Neural cell (in vitro differentiated cells): ENCODE measurements at regions not wholly inside any gene's neighbourhood (a gene's known extent, or its start where the extent isn't known, plus 50 kb on each side); places are given as distances from the start of the nearest gene placed in this dataset.

Source experiments
- H2AFZ ChIP-seq: fragments of 200-600, 300-800 bp; sonication (generic), shearing (Covaris generic); 2 replicates; pipeline ENCODE4 v1.6.0; 2014; ENCODE audit warnings: low read depth, mild to moderate bottlenecking, antibody characterized with exemption, low read length, moderate library complexity
- H3F3A ChIP-seq: fragments of 200-600 bp; shearing (Covaris generic); 2 replicates; pipeline ENCODE4 v1.6.1; 2016; ENCODE audit warnings: mild to moderate bottlenecking, moderate library complexity, mixed read lengths, antibody characterized with exemption, low read length; ENCODE audit not compliant: insufficient read depth, poor library complexity, severe bottlenecking
- H3K27ac ChIP-seq: fragments of 200-600, 300-800 bp; sonication (generic), shearing (Covaris generic); 2 replicates; pipeline ENCODE4 v1.5.1; 2014; ENCODE audit warnings: mild to moderate bottlenecking, low read length, moderate library complexity
- H3K27me3 ChIP-seq: fragments of 300-800, 200-600 bp; sonication (generic), shearing (Covaris generic); 2 replicates; pipeline ENCODE4 v1.6.0; 2014; ENCODE audit warnings: mild to moderate bottlenecking, low read depth, low read length, moderate library complexity; ENCODE audit not compliant: insufficient read depth
- H3K36me3 ChIP-seq: fragments of 300-800, 200-600 bp; sonication (generic), shearing (Covaris generic); 2 replicates; pipeline ENCODE4 v1.5.1; 2014; ENCODE audit warnings: mild to moderate bottlenecking, antibody characterized with exemption, low read length, moderate library complexity; ENCODE audit not compliant: insufficient read depth
- H3K4me2 ChIP-seq: fragments of 300-800, 200-600 bp; sonication (generic), shearing (Covaris generic); 2 replicates; pipeline ENCODE4 v1.6.0; 2014; ENCODE audit warnings: mild to moderate bottlenecking, low read length
- H3K4me3 ChIP-seq: fragments of 300-800, 200-600 bp; sonication (generic), shearing (Covaris generic); 2 replicates; pipeline ENCODE4 v1.5.1; 2014; ENCODE audit warnings: mild to moderate bottlenecking, low read length, moderate library complexity
- H3K79me2 ChIP-seq: fragments of 200-600 bp; shearing (Covaris generic); replicated peaks from 2 replicates; pipeline ENCODE4 v1.6.0; 2014; ENCODE audit warnings: mild to moderate bottlenecking, low read length, moderate library complexity; ENCODE audit not compliant: insufficient read depth
- H3K9ac ChIP-seq: fragments of 300-800, 200-600 bp; sonication (generic), shearing (Covaris generic); 2 replicates; pipeline ENCODE4 v1.6.1; 2016; ENCODE audit warnings: mild to moderate bottlenecking, low read length, mixed read lengths
- H3K9me2 ChIP-seq: fragments of 200-600 bp; shearing (Covaris generic); 2 replicates; pipeline ENCODE4 v1.6.1; 2016; ENCODE audit warnings: mild to moderate bottlenecking, low read length, mixed read lengths; ENCODE audit not compliant: insufficient read depth
- H3K9me3 ChIP-seq: fragments of 200-600, 300-800 bp; sonication (generic), shearing (Covaris generic); 2 replicates; pipeline ENCODE4 v1.6.1; 2016; ENCODE audit warnings: mild to moderate bottlenecking, mixed run types, low read length, moderate library complexity, mixed read lengths
- H4K20me1 ChIP-seq: fragments of 200-600 bp; shearing (Covaris generic); 2 replicates; pipeline ENCODE4 v1.6.1; 2016; ENCODE audit warnings: mild to moderate bottlenecking, mixed run types; ENCODE audit not compliant: insufficient read depth
- EP300 ChIP-seq: fragments of 450-650 bp; conservative IDR thresholded peaks from 2 replicates; pipeline ENCODE4 v1.6.1; 2014; ENCODE audit warnings: antibody characterized with exemption, mild to moderate bottlenecking, moderate library complexity; ENCODE audit not compliant: poor library complexity, severe bottlenecking
- EZH2 ChIP-seq: fragments of 200-600, 300-800 bp; shearing (Covaris generic), sonication (generic); IDR thresholded peaks from 2 replicates; pipeline ENCODE4 v1.6.1; 2014; ENCODE audit warnings: antibody characterized with exemption, low read length, borderline replicate concordance, mild to moderate bottlenecking; ENCODE audit not compliant: insufficient read depth, poor library complexity, severe bottlenecking
- MXI1 ChIP-seq: fragments of 450-650 bp; conservative IDR thresholded peaks from 2 replicates; pipeline ENCODE4 v1.6.1; 2014; ENCODE audit warnings: antibody characterized with exemption, mild to moderate bottlenecking; ENCODE audit not compliant: poor library complexity, severe bottlenecking
- POLR2AphosphoS5 ChIP-seq: IDR thresholded peaks from 2 replicates; pipeline ENCODE4 v1.6.1; 2012
- RAD21 ChIP-seq: fragments of 450-650 bp; conservative IDR thresholded peaks from 2 replicates; pipeline ENCODE4 v1.6.1; 2014; ENCODE audit warnings: antibody characterized with exemption, mild to moderate bottlenecking, moderate library complexity
- SMC3 ChIP-seq: fragments of 450-650 bp; conservative IDR thresholded peaks from 2 replicates; pipeline ENCODE4 v1.6.1; 2014; ENCODE audit warnings: antibody characterized with exemption, mild to moderate bottlenecking, moderate library complexity; ENCODE audit not compliant: poor library complexity
- TAF1 ChIP-seq: IDR thresholded peaks from 2 replicates; pipeline ENCODE4 v1.6.1; 2012; ENCODE audit warnings: low read depth
- TF ChIP-seq, protein P1 (sequence below): fragments of 450-650 bp; IDR thresholded peaks from 2 replicates; pipeline ENCODE4 v1.5.1; 2014; ENCODE audit warnings: antibody characterized with exemption, mild to moderate bottlenecking, moderate library complexity; ENCODE audit not compliant: poor library complexity, severe bottlenecking
- TF ChIP-seq, protein P2 (sequence below): IDR thresholded peaks from 2 replicates; pipeline ENCODE4 v1.6.1; 2012; ENCODE audit warnings: borderline replicate concordance

GRCh38 chr5:12072441-12072840 is 168.2 kb upstream of the CTNND2 start:
- H3K9me3 ChIP-seq = no peaks in the 10 kb centered on the region
- H3K27ac ChIP-seq = no peak overlapping the region
- no peak overlapping the region for H3K4me3 ChIP-seq
- no peaks in the 10 kb centered on the region for H3K27me3 ChIP-seq
- TF ChIP-seq TAF1 (no peak), RAD21 (no peak), POLR2AphosphoS5 (no peak)
- TF ChIP-seq, protein P1, sequence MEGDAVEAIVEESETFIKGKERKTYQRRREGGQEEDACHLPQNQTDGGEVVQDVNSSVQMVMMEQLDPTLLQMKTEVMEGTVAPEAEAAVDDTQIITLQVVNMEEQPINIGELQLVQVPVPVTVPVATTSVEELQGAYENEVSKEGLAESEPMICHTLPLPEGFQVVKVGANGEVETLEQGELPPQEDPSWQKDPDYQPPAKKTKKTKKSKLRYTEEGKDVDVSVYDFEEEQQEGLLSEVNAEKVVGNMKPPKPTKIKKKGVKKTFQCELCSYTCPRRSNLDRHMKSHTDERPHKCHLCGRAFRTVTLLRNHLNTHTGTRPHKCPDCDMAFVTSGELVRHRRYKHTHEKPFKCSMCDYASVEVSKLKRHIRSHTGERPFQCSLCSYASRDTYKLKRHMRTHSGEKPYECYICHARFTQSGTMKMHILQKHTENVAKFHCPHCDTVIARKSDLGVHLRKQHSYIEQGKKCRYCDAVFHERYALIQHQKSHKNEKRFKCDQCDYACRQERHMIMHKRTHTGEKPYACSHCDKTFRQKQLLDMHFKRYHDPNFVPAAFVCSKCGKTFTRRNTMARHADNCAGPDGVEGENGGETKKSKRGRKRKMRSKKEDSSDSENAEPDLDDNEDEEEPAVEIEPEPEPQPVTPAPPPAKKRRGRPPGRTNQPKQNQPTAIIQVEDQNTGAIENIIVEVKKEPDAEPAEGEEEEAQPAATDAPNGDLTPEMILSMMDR = no peak
- H3K79me2 ChIP-seq = no peaks in the 10 kb centered on the region
- no peak overlapping the region for H3K4me2 ChIP-seq
- H3K9ac ChIP-seq = no peak overlapping the region
- H3K36me3 ChIP-seq = no peaks in the 10 kb centered on the region
- H4K20me1 ChIP-seq = no peaks in the 10 kb centered on the region
- no peaks in the 10 kb centered on the region for H3F3A ChIP-seq
- no peaks in the 10 kb centered on the region for H3K9me2 ChIP-seq
- H2AFZ ChIP-seq = no peak overlapping the region

DNA sequence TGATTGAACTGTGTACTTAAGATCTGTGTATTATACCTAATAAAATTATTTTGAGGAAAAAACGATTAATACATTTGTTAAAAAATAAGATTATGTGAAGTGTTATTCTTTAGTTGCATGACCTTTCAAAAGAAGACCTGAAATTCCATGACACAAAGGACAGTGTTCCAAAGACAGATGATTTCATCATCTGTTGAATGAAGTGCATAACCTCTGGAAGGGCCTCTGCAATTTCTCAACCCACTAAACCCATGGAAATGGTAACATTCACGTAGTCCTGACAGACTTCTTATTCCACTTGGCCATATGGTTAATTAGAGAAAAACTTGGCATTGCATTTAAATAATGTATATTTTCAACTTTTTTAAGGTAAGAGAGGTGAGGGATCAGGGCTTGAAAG is 167.2 kb upstream of the CTNND2 start:
- Histone ChIP-seq H2AFZ (no peak overlapping the region), H3F3A (no peaks in the 10 kb centered on the region), H3K4me3 (no peak overlapping the region), H4K20me1 (no peaks in the 10 kb centered on the region), H3K9me3 (no peaks in the 10 kb centered on the region), H3K36me3 (no peaks in the 10 kb centered on the region), H3K27ac (no peak overlapping the region), H3K79me2 (no peaks in the 10 kb centered on the region), H3K9me2 (no peaks in the 10 kb centered on the region), H3K9ac (no peak overlapping the region), H3K4me2 (no peak overlapping the region), H3K27me3 (no peaks in the 10 kb centered on the region)
- no peak for TF ChIP-seq SMC3
- no peak for TF ChIP-seq POLR2AphosphoS5
- TF ChIP-seq RAD21 = no peak
- TF ChIP-seq, protein P2, sequence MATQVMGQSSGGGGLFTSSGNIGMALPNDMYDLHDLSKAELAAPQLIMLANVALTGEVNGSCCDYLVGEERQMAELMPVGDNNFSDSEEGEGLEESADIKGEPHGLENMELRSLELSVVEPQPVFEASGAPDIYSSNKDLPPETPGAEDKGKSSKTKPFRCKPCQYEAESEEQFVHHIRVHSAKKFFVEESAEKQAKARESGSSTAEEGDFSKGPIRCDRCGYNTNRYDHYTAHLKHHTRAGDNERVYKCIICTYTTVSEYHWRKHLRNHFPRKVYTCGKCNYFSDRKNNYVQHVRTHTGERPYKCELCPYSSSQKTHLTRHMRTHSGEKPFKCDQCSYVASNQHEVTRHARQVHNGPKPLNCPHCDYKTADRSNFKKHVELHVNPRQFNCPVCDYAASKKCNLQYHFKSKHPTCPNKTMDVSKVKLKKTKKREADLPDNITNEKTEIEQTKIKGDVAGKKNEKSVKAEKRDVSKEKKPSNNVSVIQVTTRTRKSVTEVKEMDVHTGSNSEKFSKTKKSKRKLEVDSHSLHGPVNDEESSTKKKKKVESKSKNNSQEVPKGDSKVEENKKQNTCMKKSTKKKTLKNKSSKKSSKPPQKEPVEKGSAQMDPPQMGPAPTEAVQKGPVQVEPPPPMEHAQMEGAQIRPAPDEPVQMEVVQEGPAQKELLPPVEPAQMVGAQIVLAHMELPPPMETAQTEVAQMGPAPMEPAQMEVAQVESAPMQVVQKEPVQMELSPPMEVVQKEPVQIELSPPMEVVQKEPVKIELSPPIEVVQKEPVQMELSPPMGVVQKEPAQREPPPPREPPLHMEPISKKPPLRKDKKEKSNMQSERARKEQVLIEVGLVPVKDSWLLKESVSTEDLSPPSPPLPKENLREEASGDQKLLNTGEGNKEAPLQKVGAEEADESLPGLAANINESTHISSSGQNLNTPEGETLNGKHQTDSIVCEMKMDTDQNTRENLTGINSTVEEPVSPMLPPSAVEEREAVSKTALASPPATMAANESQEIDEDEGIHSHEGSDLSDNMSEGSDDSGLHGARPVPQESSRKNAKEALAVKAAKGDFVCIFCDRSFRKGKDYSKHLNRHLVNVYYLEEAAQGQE = no peak

GRCh38 chr5:12023614-12024241 is 119.5 kb upstream of the CTNND2 start:
- Histone ChIP-seq H3K9me3 (no peaks in the 10 kb centered on the region), H3K79me2 (no peaks in the 10 kb centered on the region), H3K27me3 (no peaks in the 10 kb centered on the region), H3K27ac (no peak overlapping the region), H3K36me3 (no peaks in the 10 kb centered on the region), H4K20me1 (no peaks in the 10 kb centered on the region), H2AFZ (no peak overlapping the region), H3K9ac (no peak overlapping the region), H3K4me2 (no peak overlapping the region), H3K9me2 (no peaks in the 10 kb centered on the region), H3F3A (no peaks in the 10 kb centered on the region), H3K4me3 (no peak overlapping the region)
- TF ChIP-seq, protein P1 = peak; percentile 84
- TF ChIP-seq POLR2AphosphoS5 = no peak
- TF ChIP-seq MXI1 = no peak
- TF ChIP-seq, protein P2 = no peak
- no peak for TF ChIP-seq EZH2
- TF ChIP-seq EP300 = no peak
- TF ChIP-seq SMC3 = peak; percentile 88
- TF ChIP-seq RAD21 = peak; percentile 86
- TF ChIP-seq TAF1 = no peak
